ENCODE measurements at regions not wholly inside any gene's neighbourhood (a gene's known extent, or its start where the extent isn't known, plus 50 kb on each side); places are given as distances from the start of the nearest gene placed in this dataset.

DNA sequence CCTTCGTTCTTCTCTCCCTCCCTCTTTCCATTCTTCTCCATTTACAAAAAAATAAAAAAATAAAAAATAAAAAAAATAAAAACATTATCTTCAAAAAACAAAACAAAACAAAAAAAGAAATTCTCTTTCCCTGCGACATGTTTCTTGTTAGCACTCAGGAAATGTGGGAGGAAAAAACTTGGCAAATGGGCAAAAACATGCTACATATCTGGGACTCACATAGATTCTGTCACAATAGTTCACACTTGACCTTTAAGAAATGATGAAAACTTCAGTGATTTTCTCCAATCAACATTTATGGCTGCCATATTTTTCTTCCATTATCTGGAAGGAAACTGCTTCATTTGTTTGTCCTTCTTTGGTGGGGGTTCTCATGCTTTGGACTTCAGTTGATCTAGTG, 109.3 kb downstream of the PRKAB2 start:
- TF ChIP-seq, protein P1, sequence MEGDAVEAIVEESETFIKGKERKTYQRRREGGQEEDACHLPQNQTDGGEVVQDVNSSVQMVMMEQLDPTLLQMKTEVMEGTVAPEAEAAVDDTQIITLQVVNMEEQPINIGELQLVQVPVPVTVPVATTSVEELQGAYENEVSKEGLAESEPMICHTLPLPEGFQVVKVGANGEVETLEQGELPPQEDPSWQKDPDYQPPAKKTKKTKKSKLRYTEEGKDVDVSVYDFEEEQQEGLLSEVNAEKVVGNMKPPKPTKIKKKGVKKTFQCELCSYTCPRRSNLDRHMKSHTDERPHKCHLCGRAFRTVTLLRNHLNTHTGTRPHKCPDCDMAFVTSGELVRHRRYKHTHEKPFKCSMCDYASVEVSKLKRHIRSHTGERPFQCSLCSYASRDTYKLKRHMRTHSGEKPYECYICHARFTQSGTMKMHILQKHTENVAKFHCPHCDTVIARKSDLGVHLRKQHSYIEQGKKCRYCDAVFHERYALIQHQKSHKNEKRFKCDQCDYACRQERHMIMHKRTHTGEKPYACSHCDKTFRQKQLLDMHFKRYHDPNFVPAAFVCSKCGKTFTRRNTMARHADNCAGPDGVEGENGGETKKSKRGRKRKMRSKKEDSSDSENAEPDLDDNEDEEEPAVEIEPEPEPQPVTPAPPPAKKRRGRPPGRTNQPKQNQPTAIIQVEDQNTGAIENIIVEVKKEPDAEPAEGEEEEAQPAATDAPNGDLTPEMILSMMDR (IDR thresholded peaks at IDR 0.05; ENCODE audit: low read length) = no peak
- TF ChIP-seq EZH2 (optimal IDR thresholded peaks at IDR 0.05; ENCODE audit: low read depth, low read length) = no peak
